GM18858 (cell line): ENCODE measurements at regions not wholly inside any gene's neighbourhood (a gene's known extent, or its start where the extent isn't known, plus 50 kb on each side); places are given as distances from the start of the nearest gene placed in this dataset.
"Not testable (repeated sequence)": the region's sequence is repeated elsewhere in the genome, so short reads cannot be mapped to it uniquely, and the experiment has no call there.

Source experiments
- ATAC-seq: cut with Tn5 transposase; IDR thresholded peaks from one replicate; pipeline ENCODE4 v1.9.1; 2021; ENCODE audit not compliant: unreplicated experiment

- no peak for ATAC-seq
Measured at GRCh38 chr3:72081471-72082185, 296.7 kb upstream of the PROK2 start.

GRCh38 chr3:72080800-72081199 is 295.9 kb upstream of the PROK2 start:
- ATAC-seq = no peak

GRCh38 chr3:72080095-72080494 is 295.1 kb upstream of the PROK2 start:
- no peak for ATAC-seq

GRCh38 chr3:72079369-72079872 is 294.5 kb upstream of the PROK2 start:
- no peak for ATAC-seq

GRCh38 chr3:72078676-72079368 is 293.9 kb upstream of the PROK2 start:
- ATAC-seq = no peak

- ATAC-seq = peak; percentile 26
Measured at GRCh38 chr3:72077473-72078259, 292.7 kb upstream of the PROK2 start.

- ATAC-seq = not testable (repeated sequence)
Measured at GRCh38 chr3:72075848-72076247, 290.9 kb upstream of the PROK2 start.

GRCh38 chr3:72071624-72072023 is 286.7 kb upstream of the PROK2 start:
- ATAC-seq = no peak

GRCh38 chr3:72070005-72070404 is 285.1 kb upstream of the PROK2 start:
- no peak for ATAC-seq

- no peak for ATAC-seq
Measured at GRCh38 chr3:72069543-72069942, 284.6 kb upstream of the PROK2 start.

GRCh38 chr3:72068621-72069020 is 283.7 kb upstream of the PROK2 start:
- ATAC-seq = no peak

- ATAC-seq = no peak
Measured at GRCh38 chr3:72067721-72068120, 282.8 kb upstream of the PROK2 start.

- ATAC-seq = no peak
Measured at GRCh38 chr3:72065872-72066641, 281.1 kb upstream of the PROK2 start.

- no peak for ATAC-seq
Measured at GRCh38 chr3:72065236-72065635, 280.3 kb upstream of the PROK2 start.

- not testable (repeated sequence) for ATAC-seq
Measured at GRCh38 chr3:72064727-72065126, 279.8 kb upstream of the PROK2 start.

- no peak for ATAC-seq
Measured at GRCh38 chr3:72062017-72062416, 277.1 kb upstream of the PROK2 start.

- no peak for ATAC-seq
Measured at GRCh38 chr3:72060447-72061034, 275.6 kb upstream of the PROK2 start.

- no peak for ATAC-seq
Measured at GRCh38 chr3:72058493-72059081, 273.6 kb upstream of the PROK2 start.

- ATAC-seq = no peak
Measured at GRCh38 chr3:72055436-72055835, 270.5 kb upstream of the PROK2 start.

GRCh38 chr3:72054976-72055375 is 270.0 kb upstream of the PROK2 start:
- no peak for ATAC-seq
